GM23338 (cell line): ENCODE measurements at regions not wholly inside any gene's neighbourhood (a gene's known extent, or its start where the extent isn't known, plus 50 kb on each side); places are given as distances from the start of the nearest gene placed in this dataset.
"Not testable (repeated sequence)": the region's sequence is repeated elsewhere in the genome, so short reads cannot be mapped to it uniquely, and the experiment has no call there.

ENCODE experiments used
- EZH2phosphoT487 ChIP-seq: fragments of 200-600 bp; sonication (generic); IDR thresholded peaks from one replicate; pipeline ENCODE4 v1.8.1; 2018; ENCODE audit warnings: antibody characterized with exemption; ENCODE audit not compliant: unreplicated experiment
- TF ChIP-seq, protein P1 (sequence below), 2 experiments: fragments of 200-600 bp in 1 of 2; sonication (generic) in 1 of 2; conservative IDR thresholded peaks; 2 replicates each; pipeline versions ENCODE4 v1.5.1 to v1.6.1; 2016 to 2017; ENCODE audit warnings: antibody characterized with exemption in 2 of 2, low read depth in 2 of 2, mild to moderate bottlenecking in 2 of 2, moderate library complexity in 1 of 2

DNA sequence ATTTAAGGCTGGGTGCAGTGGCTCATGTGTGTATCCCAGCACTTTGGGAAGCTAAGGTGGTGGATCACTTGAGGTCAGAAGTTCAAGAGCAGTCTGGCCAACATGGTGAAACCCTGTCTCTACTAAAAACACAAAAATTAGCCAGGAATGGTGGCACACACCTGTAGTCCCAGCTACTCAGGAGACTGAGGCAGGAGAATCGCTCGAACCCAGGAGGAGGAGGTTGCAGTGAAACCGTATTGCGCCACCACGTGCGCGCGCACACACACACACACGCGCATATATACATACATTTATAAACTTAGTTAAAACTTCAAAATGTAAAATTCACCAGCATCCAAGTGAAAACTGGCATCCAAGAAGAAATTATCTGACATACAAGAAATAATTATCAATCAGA, 753.7 kb upstream of the SLITRK5 start:
- not testable (repeated sequence) for TF ChIP-seq EZH2phosphoT487
- TF ChIP-seq, protein P1, sequence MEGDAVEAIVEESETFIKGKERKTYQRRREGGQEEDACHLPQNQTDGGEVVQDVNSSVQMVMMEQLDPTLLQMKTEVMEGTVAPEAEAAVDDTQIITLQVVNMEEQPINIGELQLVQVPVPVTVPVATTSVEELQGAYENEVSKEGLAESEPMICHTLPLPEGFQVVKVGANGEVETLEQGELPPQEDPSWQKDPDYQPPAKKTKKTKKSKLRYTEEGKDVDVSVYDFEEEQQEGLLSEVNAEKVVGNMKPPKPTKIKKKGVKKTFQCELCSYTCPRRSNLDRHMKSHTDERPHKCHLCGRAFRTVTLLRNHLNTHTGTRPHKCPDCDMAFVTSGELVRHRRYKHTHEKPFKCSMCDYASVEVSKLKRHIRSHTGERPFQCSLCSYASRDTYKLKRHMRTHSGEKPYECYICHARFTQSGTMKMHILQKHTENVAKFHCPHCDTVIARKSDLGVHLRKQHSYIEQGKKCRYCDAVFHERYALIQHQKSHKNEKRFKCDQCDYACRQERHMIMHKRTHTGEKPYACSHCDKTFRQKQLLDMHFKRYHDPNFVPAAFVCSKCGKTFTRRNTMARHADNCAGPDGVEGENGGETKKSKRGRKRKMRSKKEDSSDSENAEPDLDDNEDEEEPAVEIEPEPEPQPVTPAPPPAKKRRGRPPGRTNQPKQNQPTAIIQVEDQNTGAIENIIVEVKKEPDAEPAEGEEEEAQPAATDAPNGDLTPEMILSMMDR (conservative IDR thresholded peaks at IDR 0.05; ENCODE audit: low read depth in 2 of 2), result not testable (repeated sequence)
